ENCODE measurements at regions not wholly inside any gene's neighbourhood (a gene's known extent, or its start where the extent isn't known, plus 50 kb on each side); places are given as distances from the start of the nearest gene placed in this dataset.
A peak's percentile ranks its signal among the peaks of the same experiment; 100 is the strongest.

GRCh38 chr5:93320920-93321445, 260.0 kb downstream of the NR2F1-AS1 start:
- no peak for DNase-seq (ENCODE audit: low read depth)

DNA sequence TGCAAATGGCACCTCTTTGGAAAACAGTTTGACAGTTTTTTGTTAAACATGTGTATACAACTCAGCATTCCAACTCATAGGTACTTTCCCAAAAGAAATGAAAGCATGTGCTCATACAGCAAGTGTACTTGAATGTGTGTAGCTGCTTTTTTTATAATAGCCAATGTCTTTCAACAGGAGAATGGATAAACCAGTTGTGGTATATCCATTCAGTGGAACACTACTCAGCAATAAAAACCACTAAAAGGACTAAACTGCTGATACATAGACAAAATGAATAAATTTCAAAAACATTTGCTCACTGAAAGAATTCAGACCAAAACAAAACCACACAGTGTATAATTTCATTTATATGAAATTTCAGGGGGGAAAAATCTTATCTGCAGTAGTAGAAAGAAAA, 267.3 kb downstream of the NR2F1-AS1 start:
- DNase-seq (ENCODE audit: low read depth) = no peak

- no peak for DNase-seq (ENCODE audit: low read depth)
Measured at GRCh38 chr5:93311881-93312280, 269.1 kb downstream of the NR2F1-AS1 start.

- peak; percentile 8 for DNase-seq (ENCODE audit: low read depth)
Measured at GRCh38 chr5:93307557-93307956, 273.5 kb downstream of the NR2F1-AS1 start.

DNA sequence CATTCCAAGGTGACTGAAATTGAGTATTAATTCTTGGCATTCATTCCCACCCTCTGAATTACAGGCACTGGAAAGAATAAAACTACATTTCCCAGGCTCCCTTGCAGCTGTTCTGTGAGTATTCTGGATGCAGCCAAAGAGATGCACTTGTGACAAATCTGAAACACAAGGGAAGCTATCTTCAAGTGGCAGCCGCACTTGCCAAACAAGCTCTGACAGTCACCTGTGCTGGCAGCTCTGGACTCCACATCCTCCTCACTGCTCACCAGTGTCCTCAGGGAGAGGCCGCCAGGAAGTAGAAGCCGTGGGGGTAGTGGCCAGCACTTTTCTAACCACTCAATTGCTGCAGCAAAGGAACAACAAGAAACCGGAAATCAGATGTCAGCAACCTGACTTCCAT, 275.0 kb downstream of the NR2F1-AS1 start:
- no peak for DNase-seq (ENCODE audit: low read depth)

DNA sequence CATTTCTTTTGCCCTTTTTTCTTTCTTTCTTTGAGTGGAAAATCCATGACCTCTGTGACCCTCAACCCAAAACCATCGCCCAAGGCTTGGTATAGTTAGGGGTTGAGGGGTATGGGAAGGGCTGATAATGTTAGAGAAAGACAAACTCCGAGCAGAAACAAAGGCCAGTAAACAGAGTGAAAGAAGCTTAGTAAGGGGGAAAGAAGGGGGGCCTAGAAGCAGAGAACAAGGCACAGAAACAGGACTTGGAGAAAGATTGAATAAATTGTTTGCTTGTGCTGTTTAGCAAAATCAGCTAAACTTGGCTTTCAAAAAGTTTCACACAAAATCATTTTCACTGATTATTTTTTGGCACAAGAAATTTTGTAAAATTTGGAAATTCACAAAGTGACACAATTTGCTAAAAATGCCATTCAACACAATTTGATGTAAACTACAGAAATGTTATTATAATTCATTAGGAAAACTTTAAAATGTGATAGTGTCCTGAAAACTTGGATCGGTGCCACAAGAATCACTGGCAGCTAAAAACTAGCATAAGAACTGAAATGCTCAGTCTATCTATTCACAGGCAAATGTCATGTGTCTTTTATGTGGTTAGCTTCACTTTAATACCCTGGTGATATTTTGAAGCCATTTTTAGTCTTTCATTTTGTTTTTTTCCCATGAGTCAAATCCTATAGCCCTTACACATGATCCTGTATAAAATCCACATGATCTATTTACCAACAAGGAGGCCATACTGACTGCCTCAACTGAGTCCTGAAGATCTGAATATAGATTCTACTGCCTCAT, 276.4 kb downstream of the NR2F1-AS1 start:
- DNase-seq (ENCODE audit: low read depth) = no peak

DNA sequence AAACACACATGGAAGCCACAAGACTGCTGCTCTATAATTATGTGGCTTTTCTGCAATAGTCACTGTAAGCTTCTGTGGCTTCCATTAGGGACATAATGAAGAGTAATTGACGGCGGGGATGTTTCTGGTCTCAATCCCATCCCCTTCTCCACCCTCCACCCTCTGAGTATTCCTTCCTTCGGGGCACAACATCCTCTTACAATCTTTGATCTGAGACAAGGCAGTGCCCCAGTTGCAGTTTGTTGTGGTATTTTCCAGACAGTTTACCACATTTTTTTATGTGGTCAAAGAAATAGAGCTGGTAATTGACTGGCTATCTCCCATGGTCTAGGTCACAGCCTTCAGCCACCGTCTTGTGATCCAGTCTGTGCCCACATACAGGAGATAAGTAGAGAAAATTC, 277.7 kb downstream of the NR2F1-AS1 start:
- DNase-seq (ENCODE audit: low read depth) = no peak

GRCh38 chr5:93302711-93303110, 278.3 kb downstream of the NR2F1-AS1 start:
- DNase-seq (ENCODE audit: low read depth) = no peak

GRCh38 chr5:93300945-93301344, 280.1 kb downstream of the NR2F1-AS1 start:
- no peak for DNase-seq (ENCODE audit: low read depth)

DNA sequence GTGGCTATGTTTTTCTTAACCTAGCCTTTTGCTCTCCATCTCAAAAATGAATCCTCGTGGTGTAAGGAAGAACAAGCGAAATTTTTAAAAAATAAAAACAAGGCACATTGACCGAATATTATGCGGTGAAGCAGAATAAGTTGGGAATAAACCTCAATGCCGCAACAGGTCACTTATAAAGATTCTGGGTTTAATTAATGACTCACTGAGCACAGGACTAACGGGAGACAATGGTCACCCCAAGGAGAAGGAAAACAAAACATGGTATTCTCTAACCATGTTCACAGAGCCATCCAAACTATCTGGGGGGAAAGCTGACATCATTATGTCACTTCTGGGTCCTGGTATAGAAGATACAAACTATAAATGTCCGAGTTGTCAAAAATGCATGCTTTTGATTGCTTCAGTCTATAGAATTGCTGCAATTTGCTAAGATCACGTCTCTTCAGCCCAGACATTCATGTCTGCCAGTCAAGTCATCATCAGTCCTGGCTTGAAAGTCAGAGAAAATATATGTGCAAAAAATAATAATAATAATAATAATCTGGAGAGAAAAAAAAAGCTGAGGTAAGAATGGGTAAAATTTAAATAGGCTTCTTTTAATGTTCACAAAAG, 280.6 kb downstream of the NR2F1-AS1 start:
- DNase-seq (ENCODE audit: low read depth) = no peak

DNA sequence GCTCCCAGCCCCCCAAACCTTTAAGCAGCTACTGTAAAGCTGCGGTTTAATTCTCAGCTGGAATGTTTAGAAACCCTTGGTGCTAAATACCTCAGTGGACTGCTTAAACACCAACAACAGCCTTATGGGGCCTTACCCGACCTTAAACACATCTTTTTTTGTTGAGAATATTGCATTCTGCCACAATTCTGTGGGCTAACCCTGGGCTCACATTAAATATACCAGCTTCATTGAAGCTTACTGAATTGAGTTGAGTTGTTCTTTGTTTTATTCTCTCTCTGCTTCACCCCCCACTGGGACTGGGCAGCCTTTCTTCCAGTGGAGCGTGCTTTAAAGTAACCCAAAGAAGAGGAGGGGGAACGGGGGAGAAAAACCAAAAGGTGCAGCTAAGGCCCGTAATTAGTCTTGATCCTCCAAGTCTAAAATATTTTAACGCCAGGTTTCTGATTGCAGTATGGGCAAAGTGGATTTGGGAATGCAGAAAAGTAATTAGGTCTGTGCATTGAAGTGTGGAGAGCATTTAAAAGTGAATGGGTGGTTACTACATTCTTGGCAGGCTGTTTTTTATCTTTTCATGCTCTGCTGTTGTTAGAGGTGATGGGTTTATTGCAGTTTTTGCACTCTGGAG, 281.2 kb downstream of the NR2F1-AS1 start:
- no peak for DNase-seq (ENCODE audit: low read depth)

- DNase-seq (ENCODE audit: low read depth) = no peak
Measured at GRCh38 chr5:93297116-93297515, 283.9 kb downstream of the NR2F1-AS1 start.

GRCh38 chr5:93296338-93296737, 284.7 kb downstream of the NR2F1-AS1 start:
- no peak for DNase-seq (ENCODE audit: low read depth)

DNA sequence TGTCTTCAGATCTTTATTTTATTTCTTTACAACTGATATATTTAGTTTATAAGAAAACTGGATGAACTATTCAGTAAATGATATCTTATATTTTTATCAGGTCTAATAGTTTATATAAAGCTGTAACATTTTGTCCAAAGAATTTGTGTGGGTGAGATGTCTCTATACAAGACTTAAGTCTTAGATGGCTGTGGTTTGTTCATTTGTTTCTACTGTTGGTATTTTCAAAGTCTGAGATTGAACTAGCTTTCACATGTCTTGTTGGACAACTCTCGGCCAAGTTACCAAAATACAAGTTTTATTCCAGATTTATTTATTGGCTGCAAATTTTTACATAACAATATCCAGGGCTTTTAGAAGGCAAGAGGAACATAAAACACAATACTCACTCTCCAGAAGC, 286.0 kb downstream of the NR2F1-AS1 start:
- no peak for DNase-seq (ENCODE audit: low read depth)

DNA sequence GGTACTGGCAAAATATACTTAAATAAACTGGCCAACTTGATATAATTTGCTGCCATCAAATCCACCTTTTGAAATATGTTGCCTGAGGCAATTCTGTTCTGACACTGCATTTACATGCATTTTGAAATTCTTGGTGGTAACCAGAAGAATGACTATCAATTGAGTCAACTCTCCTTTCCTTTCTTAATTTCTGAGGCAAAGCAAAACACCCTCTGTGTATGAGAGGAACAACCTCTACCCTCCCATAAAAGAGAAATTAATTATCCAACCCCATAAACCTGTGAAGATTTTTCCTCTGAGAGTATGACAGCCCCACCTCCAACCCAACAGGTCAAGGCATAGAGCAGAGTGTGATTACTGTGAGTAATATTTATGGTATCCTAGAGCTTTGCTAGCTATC, 286.8 kb downstream of the NR2F1-AS1 start:
- DNase-seq (ENCODE audit: low read depth) = peak; percentile 43

- DNase-seq (ENCODE audit: low read depth) = no peak
Measured at GRCh38 chr5:93289942-93290341, 291.1 kb downstream of the NR2F1-AS1 start.

GRCh38 chr5:93285461-93285860, 295.6 kb downstream of the NR2F1-AS1 start:
- DNase-seq (ENCODE audit: low read depth) = no peak

GRCh38 chr5:93281980-93282772, 298.8 kb downstream of the NR2F1-AS1 start:
- no peak for DNase-seq (ENCODE audit: low read depth)

DNA sequence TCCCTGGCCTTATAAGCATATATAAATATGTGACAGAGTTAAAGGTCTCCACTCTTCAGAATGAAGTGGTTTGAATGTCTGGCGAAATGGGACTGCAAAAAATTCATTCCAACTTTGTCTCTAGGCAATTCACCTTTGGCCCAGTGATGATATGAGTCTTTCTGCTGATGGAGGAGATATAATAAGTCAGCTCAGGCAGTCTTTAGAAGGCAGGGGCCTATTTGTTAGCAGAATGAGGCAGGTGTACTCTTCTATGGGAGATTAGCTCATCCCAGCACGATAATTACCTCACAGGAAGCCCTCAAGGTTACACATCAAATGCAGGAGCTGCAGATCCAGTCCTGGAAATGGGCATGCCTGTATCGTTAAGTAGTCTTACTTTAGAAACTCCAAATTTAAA, 300.5 kb downstream of the NR2F1-AS1 start:
- DNase-seq (ENCODE audit: low read depth) = no peak

GRCh38 chr5:93279296-93279963, 301.6 kb downstream of the NR2F1-AS1 start:
- DNase-seq (ENCODE audit: low read depth) = no peak

- no peak for DNase-seq (ENCODE audit: low read depth)
Measured at GRCh38 chr5:93278896-93279295, 302.1 kb downstream of the NR2F1-AS1 start.

DNA sequence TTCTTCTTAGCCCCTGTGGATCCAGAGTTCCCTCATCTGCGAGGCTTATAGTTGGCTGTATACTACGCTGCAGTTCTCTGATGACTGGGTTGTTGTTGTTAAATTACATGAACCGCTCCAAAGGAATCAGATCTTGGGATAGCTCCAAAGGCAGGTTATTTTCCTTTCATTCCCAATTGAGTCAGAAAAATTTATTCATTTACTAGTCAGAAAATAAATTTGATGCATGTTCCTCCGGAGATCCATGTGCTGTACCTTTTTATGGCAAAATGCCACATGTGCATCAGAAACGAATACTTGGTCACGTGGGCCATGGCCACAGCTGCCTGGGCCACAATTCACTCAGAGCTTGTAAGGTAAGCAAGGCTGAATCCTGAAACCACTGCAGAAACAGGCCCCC, 304.0 kb downstream of the NR2F1-AS1 start:
- DNase-seq (ENCODE audit: low read depth) = no peak
